NB4 (cell line): ENCODE measurements at regions not wholly inside any gene's neighbourhood (a gene's known extent, or its start where the extent isn't known, plus 50 kb on each side); places are given as distances from the start of the nearest gene placed in this dataset.

ENCODE experiments used
- POLR2A ChIP-seq: IDR thresholded peaks from 2 replicates; pipeline ENCODE4 v1.6.1; 2011; ENCODE audit warnings: mild to moderate bottlenecking; ENCODE audit not compliant: insufficient read length; ENCODE audit errors: extremely low read depth
- TF ChIP-seq, protein P1 (sequence below): IDR thresholded peaks from one replicate; pipeline ENCODE4 v1.5.1; 2012; ENCODE audit warnings: low read depth, low read length

GRCh38 chr1:70897273-70897672 lies 150.3 kb downstream of the PTGER3 start:
- TF ChIP-seq, protein P1, sequence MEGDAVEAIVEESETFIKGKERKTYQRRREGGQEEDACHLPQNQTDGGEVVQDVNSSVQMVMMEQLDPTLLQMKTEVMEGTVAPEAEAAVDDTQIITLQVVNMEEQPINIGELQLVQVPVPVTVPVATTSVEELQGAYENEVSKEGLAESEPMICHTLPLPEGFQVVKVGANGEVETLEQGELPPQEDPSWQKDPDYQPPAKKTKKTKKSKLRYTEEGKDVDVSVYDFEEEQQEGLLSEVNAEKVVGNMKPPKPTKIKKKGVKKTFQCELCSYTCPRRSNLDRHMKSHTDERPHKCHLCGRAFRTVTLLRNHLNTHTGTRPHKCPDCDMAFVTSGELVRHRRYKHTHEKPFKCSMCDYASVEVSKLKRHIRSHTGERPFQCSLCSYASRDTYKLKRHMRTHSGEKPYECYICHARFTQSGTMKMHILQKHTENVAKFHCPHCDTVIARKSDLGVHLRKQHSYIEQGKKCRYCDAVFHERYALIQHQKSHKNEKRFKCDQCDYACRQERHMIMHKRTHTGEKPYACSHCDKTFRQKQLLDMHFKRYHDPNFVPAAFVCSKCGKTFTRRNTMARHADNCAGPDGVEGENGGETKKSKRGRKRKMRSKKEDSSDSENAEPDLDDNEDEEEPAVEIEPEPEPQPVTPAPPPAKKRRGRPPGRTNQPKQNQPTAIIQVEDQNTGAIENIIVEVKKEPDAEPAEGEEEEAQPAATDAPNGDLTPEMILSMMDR: no peak
- TF ChIP-seq POLR2A: no peak
